Amygdala (tissue), 56 donors: ENCODE measurements at regions not wholly inside any gene's neighbourhood (a gene's known extent, or its start where the extent isn't known, plus 50 kb on each side); places are given as distances from the start of the nearest gene placed in this dataset.
"Not testable (repeated sequence)": the region's sequence is repeated elsewhere in the genome, so short reads cannot be mapped to it uniquely, and the experiment has no call there.

Experiments
- DNase-seq, 56 donors: peaks; one replicate each; lab custom pipeline; 2025; lab: John Stamatoyannopoulos, UW

GRCh38 chr1:243996223-243996622, 54.9 kb upstream of the ZBTB18 start:
- DNase-seq, result no peak

- no peak for DNase-seq
Observed at GRCh38 chr1:243991650-243992049, 59.4 kb upstream of the ZBTB18 start.

- no peak for DNase-seq
Observed at GRCh38 chr1:243984788-243985187, 66.3 kb upstream of the ZBTB18 start.

DNA sequence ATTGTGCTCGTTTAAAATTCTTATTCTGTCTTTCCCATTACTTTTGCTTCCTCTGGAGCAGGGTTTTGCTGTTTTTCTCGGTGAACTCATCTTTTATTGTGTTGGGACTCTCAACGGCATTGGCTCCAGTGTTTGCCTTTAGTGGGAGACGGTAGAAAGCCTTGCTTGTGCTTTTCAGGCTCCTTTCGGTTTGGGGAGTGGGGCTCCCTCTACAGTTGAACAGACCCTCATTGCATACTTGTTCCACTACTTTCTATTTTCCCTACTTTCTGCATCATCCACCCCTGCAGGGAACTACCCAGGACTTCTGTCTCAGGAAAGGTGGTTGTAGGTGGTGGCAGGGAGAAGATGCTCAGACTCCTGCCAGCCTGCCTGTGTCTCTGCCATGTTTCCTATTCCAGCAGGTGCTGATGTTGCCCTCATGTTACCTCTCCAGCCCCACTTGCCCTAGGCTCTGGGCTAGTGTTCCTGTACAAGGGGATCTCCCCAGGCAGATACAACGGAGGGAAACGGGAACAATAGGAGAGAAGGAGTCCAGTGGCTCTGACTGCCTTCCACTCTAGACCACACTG, 68.5 kb upstream of the ZBTB18 start:
- no peak for DNase-seq

DNA sequence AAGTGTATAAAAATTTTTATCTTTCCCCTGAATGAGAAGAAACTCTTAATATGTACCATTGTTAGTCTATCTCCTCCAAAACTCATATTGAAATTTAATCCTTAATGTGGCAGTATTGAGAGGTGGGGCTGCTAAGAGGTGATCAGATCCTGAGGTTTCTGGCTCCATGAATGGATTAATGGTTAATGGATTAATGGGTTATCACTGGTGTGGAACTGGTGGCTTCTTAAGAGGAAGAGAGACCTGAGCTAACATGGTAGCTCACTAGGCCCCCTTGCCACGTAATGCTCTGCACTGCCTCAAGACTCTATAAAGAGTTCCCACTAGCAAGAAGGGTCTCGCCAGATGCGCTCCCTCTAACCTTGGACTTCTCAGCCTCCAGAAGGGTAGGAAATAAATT, 70.6 kb upstream of the ZBTB18 start:
- DNase-seq, result no peak

GRCh38 chr1:243980071-243980470, 71.0 kb upstream of the ZBTB18 start:
- DNase-seq, result no peak

- peak in 2 of 56 donors; percentile 4 to 30 for DNase-seq
Observed at GRCh38 chr1:243979396-243979795, 71.7 kb upstream of the ZBTB18 start.

DNA sequence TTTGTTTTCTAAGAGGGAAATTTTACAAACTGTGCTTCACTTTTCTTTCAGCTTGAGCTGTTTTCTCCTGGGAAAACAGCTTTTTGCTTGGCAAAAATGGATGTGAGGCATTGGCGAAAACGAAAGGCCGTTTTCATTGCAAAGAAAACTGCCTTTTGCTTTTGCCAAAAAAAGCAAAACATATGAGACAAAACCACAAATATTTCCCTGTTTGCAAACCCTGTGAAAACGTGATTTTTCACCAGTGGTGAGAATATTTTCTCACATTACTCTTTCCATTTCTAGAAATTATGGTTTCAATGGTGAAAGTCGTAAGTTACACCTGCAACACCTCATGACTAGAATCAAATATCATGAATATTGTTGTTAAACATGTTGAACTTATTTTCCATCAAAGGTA, 74.0 kb upstream of the ZBTB18 start:
- DNase-seq, result no peak

DNA sequence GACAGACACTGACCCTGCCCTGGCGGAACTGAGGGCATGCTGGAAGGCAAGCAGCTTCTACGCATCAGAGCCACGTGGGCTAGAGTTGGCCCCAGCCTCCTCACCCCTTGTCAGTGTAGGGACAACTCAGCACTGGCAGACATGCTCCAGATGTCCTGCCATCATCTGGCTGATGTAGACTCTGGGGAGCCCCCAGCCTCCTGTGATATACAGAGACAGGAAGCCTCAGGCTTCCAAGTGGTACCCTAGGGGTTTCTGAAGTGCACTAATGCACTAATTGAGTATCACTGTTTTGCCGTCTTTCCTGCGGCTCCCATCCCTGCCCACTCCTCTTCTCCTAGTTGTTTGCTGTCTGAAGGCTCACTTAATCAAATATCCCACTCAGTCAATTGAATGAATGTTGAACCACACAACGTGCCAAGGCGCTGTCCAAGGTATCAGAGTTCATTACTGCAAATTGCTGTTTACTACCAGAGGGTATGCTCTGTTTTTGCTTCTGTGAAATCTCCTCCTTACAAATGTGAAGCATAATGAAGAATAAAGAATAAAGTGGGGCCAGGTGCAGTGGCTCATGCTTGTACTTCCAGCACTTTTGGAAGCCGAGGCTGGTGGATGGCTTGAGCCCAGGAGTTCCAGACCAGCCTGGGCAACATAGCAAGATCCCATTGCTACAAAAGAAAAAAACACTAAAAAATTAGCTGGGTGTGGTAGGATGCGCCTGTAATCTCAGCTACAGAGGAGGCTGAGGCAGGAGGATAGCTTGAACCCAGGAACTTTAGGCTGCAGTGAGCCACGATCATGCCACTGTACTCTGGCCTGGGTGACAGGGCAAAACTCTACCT, 76.4 kb upstream of the ZBTB18 start:
- DNase-seq, result no peak

GRCh38 chr1:243973169-243973568, 77.9 kb upstream of the ZBTB18 start:
- no peak for DNase-seq

DNA sequence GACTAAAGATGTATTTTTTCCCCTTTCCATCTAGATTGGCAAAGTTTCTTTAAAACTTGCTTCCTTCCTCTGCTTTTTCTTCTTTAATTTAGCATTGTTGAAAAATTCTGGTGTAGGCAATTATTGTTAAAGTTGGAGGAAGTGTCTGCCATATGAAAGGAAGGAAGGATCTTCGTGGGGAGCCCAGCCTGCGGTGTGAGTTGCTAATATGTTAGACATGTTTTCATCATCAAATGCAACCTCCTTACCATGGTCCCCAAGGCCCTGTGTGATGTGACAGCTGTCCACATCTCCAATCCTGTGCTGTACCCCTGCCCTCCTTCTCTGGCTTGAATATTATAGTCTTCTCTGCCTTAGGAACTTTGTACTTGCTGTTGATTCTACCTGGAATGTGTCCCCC, 81.0 kb upstream of the ZBTB18 start:
- no peak for DNase-seq

- no peak for DNase-seq
Observed at GRCh38 chr1:243968413-243968812, 82.7 kb upstream of the ZBTB18 start.

DNA sequence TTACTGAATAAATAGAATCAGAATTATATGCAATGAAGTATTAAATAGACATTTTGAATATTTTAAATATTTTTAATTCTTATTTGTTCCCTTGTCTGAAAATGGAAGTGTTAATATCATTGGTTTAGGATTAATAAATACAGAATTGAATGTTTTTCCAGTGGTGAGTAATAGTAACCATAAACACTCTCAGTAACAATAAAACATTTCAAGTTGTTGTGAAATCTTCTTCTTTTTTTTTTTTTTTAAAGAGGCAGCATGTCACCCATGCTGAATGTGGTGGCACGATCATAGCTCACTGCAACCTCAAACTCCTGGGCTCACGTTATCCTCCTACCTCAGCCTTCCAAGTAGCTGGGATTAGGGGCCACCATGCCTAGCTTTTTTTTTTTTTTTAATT, 86.2 kb upstream of the ZBTB18 start:
- no peak for DNase-seq

GRCh38 chr1:243963571-243963970, 87.5 kb upstream of the ZBTB18 start:
- DNase-seq, result no peak

DNA sequence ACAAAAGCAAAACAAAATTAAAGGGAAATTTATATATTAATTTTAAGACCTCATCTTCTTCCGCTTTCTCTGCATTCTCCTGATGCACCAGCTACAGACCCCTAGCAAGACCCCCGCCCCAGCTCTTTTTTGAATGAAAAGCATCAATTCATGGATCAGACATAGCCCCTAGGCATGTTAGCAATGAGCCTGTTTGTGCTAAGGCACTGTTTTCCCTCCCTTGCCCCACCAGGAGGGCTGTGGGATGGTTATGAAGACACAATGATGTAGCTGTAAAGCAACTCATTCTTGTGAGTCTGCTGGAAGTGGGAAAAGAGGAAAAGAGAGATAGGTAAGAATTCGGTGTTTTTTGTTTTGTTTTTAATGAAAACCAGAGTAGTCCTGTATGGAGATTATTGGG, 88.5 kb upstream of the ZBTB18 start:
- no peak for DNase-seq

GRCh38 chr1:243959998-243960397, 91.1 kb upstream of the ZBTB18 start:
- DNase-seq, result peak in 8 of 56 donors; percentile 10 to 57 (median 27)

DNA sequence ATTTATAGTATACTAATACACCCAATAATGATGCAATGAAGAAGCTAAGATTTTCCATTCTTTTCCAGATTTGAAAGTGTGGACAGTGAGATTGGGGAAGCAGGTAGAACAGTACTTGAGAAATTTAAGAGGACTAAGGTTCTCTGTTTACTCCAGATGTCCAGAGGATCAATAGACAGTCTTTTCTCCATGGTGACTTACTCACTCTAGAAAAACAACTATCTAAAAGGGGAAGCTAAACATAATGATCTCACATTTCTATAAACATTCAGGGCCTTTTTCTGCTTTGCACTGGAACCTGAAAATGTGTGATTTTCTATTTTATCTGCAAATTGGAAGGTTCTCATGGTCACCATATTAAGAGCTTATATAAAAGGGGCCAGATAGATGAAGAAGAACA, 93.9 kb upstream of the ZBTB18 start:
- no peak for DNase-seq

GRCh38 chr1:243956450-243956849, 94.6 kb upstream of the ZBTB18 start:
- DNase-seq, result no peak

GRCh38 chr1:243951207-243951606, 99.9 kb upstream of the ZBTB18 start:
- DNase-seq, result not testable (repeated sequence)

- DNase-seq, result no peak
Observed at GRCh38 chr1:243950166-243950565, 100.1 kb upstream of the AKT3 start.

GRCh38 chr1:243946946-243947345, 96.9 kb upstream of the AKT3 start:
- DNase-seq, result peak in 6 of 56 donors; percentile 2 to 32 (median 10)

- DNase-seq, result no peak
Observed at GRCh38 chr1:243946253-243946652, 96.2 kb upstream of the AKT3 start.
